SK-N-DZ (cell line): ENCODE measurements at regions not wholly inside any gene's neighbourhood (a gene's known extent, or its start where the extent isn't known, plus 50 kb on each side); places are given as distances from the start of the nearest gene placed in this dataset.
A peak's percentile ranks its signal among the peaks of the same experiment; 100 is the strongest.

Source experiments
- DNase-seq: peaks from one replicate; pipeline ENCODE4 v3.0.0-alpha.2; 2015; ENCODE audit warnings: low spot score

- no peak for DNase-seq
These were observed 245.7 kb downstream of the ENGASE start for GRCh38 chr17:79320331-79320730.

DNA sequence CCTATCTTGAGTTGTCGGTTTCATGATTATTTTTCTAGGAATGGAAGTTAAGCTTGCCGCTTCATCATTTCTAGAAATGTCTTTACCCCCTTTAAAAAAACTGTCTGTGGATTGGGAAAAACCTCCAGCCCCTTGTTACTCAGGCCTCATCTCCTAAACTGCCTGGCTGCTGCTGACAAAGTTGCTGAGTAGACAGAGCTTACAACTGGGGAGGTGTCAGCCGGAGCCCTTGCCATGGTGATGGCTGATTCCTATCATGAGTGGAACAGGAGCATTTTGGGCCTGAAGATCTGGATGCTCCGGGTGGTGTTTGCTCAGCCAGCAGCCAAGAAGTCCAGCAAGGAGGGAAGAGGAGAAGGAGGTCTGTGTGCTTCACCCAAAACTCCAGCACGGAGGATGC, 243.3 kb downstream of the ENGASE start:
- no peak for DNase-seq

GRCh38 chr17:79316805-79317204, 242.2 kb downstream of the ENGASE start:
- DNase-seq = no peak

- no peak for DNase-seq
These were observed 240.9 kb downstream of the ENGASE start for GRCh38 chr17:79315358-79316105.

DNA sequence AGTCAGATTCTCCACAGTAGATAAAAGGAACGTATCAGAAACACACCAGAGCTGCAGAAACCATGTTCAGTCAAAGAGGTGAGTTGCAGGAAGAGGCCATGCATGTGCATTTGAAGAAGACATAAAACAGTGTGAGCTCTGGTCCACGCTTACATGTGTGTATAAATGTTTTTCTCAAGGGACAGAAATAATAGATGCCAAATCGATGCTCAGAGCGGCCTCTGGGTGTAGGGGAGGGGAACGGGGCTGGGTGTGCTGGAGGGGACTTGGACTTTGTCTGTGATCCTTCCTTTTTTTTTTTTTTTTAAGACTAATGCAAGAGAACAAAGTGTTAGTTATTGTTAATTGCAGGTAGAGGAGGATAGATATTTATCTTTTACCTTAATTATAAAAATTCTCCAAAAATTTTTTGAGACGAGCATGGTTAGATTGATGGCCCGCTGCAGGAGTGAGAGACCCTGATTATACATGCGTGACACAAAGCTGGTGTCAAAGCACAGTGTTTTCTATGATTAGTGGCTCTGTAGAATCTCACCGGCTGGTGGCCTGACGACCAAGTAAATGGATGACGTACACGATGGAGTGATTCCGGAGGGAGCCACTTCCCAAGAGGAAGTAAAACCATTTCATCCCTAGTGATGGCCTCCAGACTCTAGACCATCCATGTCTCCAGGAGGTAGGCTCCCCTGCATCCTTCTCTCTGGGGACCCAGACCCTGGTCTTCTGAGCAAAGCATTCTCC, 240.2 kb downstream of the ENGASE start:
- no peak for DNase-seq

GRCh38 chr17:79311373-79311772, 236.7 kb downstream of the ENGASE start:
- no peak for DNase-seq

- DNase-seq = no peak
These were observed 232.0 kb downstream of the ENGASE start for GRCh38 chr17:79306424-79307318.

DNA sequence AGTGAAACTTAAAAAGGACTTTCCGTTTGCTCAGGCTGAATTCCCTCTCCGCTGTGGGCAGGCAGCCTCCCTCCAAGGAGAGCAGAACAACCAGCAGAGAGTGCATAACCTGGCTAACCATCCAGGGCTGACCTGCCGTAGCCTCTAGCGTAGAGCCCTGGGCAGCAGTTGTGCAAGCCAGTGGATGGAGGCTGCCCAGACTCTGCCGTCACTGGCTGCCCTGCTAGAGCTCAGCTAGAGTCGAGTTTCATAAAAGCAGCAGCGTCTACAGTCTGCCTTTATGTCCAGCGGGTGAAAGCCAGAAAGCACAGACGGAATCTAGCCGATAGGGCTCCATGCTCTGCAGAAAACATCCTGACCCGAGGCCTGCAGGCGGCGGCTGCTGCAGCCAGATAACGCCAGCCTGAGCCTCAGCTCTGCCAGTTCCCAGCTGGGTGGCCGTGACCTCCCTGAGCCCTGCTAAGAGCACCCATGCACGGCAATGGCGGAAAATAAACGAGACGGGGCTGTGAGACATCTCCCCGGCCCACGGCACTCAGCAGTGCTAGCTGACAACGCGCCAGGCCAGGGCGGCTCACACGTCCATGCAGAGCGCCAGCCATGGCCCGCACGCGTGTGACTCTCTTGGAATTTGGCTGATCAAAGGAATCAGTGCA, 231.3 kb downstream of the ENGASE start:
- no peak for DNase-seq

- DNase-seq = no peak
These were observed 230.7 kb downstream of the ENGASE start for GRCh38 chr17:79305376-79305767.

- no peak for DNase-seq
These were observed 230.3 kb downstream of the ENGASE start for GRCh38 chr17:79304884-79305283.

GRCh38 chr17:79303641-79304205, 229.1 kb downstream of the ENGASE start:
- DNase-seq = no peak

- DNase-seq = no peak
These were observed 226.8 kb downstream of the ENGASE start for GRCh38 chr17:79301469-79301868.

DNA sequence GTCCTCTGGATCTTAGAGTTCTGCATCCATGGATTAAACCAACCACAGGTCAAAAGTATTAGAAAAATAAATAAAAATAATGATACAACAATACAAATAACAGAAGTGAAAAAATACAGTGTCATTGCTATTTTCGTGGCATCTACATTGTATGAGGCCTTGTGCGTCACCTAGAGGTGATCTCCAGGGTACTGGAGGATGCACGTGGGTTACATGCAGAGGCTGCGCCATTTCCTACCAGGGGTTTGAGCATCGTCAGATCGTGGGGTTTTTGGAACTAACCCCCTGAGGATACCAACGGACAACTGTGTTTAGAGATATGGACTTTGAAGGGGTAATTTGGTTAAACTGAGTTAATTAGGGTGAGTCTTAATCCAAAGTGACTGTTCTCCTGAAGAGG, 224.7 kb downstream of the ENGASE start:
- no peak for DNase-seq

DNA sequence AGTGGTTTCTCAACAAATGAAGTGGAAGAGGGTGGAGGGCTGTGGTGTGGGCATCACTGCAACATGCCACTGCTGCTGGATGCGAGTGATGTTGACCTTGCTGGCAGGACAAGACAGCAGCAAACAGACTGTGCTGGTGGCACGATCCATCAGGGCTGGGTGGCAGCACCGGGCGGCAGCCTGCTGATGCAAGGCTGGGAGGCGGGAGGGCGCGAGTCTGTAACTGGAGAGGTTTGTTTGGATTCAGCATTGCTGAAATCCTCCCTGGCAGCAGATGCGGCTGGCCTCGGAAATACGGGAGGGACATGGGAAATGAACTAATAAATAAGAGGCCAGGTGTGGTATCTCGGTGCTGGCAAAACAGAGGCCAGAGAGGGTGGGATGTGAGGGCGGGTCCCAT, 224.2 kb downstream of the ENGASE start:
- DNase-seq = no peak

- DNase-seq = no peak
These were observed 221.6 kb downstream of the ENGASE start for GRCh38 chr17:79296243-79296642.

- no peak for DNase-seq
These were observed 220.7 kb downstream of the ENGASE start for GRCh38 chr17:79295307-79295706.

DNA sequence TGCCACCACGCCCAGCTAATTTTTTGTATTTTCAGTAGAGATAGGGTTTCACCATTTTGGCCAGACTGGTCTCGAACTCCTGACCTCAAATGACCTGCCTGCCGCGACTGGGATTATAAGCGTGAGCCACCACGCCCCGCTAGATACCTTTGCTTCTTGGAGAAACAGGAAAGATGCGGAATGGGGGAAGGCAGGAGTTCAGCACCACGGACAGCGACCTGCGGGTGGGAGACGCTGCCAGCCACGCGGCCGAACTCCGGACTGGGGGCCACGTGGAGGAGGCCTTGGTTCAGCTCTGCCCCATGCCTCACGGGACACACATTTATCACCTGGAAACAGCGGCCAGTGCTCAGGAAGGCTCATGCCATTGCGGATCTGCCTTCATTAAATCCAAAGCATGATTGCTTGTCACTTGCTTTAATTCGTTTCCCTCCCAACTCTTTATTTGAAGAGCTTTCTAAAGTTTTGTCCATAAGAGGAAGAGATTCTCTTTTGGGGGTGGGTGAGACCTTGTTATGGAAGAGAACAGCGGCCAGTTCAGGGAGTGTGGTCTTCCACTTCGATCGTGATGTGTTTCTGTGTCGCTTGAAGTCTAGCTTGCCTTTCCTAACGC, 219.9 kb downstream of the ENGASE start:
- DNase-seq = peak; percentile 42

- DNase-seq = no peak
These were observed 217.9 kb downstream of the ENGASE start for GRCh38 chr17:79292501-79292900.

DNA sequence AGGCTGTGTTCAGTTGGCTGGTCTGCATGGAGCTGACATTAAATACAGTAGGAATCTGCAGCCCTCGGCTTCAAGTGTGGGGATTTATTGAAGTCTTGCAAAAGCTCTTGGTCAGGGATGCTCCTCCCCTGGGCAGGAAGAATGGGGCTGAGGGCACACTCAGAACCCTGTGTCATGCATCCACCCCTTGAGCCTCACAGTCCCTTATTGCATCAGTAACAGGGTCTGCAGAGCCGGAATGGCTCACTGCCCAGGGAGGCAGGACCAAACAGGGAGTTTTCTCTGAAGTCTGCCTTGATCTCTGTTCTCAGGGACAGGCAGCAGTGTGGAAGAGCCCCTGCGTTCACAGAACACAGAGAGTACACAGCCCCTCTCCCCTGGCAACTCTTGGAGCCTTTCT, 216.8 kb downstream of the ENGASE start:
- DNase-seq = no peak

DNA sequence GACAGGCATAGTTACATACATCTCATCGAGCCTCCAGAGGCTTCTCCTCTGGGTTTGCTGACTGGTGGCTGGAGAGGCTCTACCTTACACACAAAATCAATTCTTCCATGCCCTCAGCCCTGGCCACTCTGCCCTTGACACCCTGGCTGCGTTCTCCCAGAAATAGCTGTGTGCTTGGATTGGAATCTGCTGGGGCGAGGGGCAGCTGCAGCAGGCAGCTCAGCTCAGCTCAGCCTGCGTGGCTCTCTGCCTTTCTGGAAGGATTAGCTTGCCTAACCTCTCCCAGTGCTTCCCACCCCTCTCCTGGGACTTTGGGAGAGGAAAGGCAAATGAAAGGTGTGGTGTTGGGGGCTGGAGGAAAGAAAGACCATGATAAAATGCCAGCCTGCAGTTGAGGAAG, 216.1 kb downstream of the ENGASE start:
- no peak for DNase-seq

DNA sequence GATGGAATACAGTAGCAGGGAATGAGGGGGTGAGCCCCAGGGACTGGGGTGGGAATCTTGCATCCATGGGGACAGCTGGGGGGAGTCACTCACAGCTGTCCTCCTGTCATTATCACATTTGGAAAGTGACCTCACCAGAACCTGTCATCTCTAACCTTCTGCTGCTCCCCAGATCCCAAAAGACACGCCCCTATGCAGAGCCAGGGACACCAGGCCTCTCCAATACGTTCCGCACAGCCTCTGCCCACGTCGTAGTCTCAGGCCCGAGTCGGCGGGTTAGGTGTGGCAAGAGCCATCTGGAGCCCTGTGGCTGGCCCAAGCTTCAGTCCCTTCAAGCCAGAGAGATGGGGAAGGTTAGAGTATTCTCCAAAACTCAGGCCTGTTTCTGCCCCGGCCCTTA, 214.3 kb downstream of the ENGASE start:
- no peak for DNase-seq
